GM19467 (cell line): ENCODE measurements at regions not wholly inside any gene's neighbourhood (a gene's known extent, or its start where the extent isn't known, plus 50 kb on each side); places are given as distances from the start of the nearest gene placed in this dataset.
"Not testable (repeated sequence)": the region's sequence is repeated elsewhere in the genome, so short reads cannot be mapped to it uniquely, and the experiment has no call there.

Source experiments
- ATAC-seq: cut with Tn5 transposase; IDR thresholded peaks from one replicate; pipeline ENCODE4 v1.9.1; 2021; ENCODE audit warnings: mild to moderate bottlenecking, moderate library complexity; ENCODE audit not compliant: unreplicated experiment

GRCh38 chr9:31848505-31849285 lies 535.7 kb upstream of the ACO1 start:
- no peak for ATAC-seq

- no peak for ATAC-seq
Observed at GRCh38 chr9:31854187-31854586, 530.3 kb upstream of the ACO1 start.

DNA sequence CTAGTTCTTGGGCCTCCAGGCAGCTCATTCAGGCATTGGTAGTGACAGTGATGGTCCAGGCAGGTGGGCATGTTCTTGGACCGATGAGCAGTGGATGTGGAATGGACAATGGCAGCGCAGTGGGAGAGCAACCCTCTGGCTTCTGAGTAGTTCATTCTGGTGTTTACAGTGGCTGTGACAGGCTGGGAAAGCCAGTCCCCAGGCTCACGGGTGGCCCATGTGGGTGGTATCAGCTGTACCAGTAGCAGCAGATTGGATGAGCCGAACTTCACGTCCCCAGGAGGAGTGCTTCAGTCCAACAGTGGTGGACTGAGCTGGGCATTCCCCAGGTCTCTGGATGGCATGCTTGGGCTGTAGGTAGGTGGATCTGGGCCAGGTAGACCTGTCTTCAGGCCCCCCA lies 515.6 kb upstream of the ACO1 start:
- no peak for ATAC-seq

- no peak for ATAC-seq
Observed at GRCh38 chr9:31870276-31870675, 514.2 kb upstream of the ACO1 start.

- no peak for ATAC-seq
Observed at GRCh38 chr9:31873722-31874121, 510.7 kb upstream of the ACO1 start.

DNA sequence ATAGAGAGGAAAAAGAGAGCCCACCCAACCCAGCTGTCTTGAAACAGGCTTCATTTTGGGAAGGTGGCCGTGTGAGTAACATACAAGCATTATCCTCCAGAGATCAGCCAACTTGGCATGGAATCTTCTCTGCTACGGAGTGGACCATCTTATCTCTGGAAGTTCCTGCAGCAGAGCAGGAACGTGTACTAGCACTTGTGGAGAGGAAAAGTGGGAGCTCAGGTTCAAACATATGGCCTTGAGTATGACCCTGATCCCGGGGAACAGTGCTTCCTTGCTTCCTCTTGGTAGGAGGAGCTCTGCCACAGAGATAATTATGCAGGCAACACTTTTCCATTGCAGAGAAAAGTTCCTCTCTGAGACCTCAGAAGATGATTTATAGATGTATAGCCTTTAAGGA lies 490.4 kb upstream of the ACO1 start:
- ATAC-seq = no peak

DNA sequence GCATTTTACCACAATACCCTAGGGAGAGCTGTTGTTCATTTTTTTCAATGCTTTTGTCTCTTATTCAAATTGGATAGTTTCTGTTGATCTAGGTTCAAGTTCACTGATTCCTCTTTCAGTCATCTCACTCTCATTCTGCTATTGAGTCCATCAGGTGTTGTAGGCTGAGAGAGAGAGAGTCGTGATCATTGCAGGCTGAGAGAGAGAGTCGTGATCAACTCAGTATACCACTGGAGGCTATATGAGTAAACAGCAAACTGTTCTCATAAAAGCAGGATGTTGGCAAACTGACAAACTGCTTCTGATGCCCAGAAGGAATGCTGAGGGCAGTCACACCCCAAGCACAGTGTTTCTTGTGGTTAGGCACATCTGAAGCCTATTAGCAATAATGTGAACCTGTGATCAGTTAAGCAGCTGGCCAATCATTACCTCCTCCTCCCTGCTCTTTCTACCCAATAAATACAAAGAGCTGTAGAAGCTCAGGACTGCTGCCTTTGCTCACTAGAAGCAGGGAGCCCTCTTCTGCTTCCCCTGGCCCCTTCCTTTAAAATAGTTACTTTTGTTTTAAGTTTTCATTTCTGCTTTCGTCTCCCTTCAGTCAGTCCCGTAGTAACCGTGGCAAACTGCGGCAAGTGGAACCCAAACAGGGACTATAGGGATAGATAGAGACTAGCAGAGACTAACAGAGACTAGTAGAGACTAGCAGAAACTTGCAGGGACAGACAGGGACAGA lies 476.1 kb upstream of the ACO1 start:
- ATAC-seq = peak; percentile 88

DNA sequence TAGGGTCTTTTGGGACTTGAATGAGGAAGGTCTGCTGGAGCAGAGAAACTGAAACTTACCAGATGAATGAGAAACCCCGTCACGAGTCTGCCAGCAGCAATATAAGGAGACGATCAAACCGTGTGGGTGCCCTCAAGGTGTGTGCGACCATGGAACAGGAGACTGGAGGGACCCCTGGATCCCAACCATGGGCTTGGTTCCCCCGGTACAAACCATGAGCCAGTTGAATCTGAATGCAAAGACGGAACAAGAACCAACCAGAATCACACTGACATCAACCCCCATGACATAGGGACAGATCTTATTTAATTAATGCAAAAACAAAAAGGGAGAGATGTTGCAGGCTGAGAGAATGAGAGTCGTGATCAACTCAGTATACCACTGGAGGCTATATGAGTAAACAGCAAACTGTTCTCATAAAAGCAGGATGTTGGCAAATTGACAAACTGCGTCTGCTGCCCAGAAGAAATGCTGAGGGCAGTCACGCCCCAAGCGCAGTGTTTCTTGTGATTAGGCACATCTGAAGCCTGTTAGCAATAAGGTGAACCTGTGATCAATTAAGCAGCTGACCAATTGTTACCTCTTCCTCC lies 475.5 kb upstream of the ACO1 start:
- ATAC-seq = peak; percentile 34

DNA sequence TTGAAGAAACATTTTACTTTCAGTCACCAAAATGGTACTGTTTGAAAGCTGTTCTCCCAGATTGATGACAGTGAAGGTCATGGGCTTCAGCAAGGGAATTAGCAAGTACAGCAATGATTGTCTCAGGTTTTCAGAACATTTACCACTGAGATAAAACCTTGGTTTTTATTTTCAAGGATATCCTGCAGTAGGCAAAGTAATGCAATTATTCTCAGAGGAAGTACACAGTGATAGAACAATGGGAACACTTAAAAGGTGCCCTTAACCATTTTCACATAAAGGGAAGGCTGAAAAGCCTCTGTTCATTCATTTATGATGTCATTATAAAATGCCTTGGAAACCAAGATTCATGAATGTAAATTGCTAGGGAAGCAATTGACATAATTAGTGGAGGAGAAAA lies 471.8 kb upstream of the ACO1 start:
- ATAC-seq = no peak

- ATAC-seq = no peak
Observed at GRCh38 chr9:31916591-31917241, 467.7 kb upstream of the ACO1 start.

- not testable (repeated sequence) for ATAC-seq
Observed at GRCh38 chr9:31937737-31938136, 446.7 kb upstream of the ACO1 start.

GRCh38 chr9:31950756-31951155 lies 433.7 kb upstream of the ACO1 start:
- no peak for ATAC-seq

GRCh38 chr9:31958572-31958971 lies 425.9 kb upstream of the ACO1 start:
- no peak for ATAC-seq

DNA sequence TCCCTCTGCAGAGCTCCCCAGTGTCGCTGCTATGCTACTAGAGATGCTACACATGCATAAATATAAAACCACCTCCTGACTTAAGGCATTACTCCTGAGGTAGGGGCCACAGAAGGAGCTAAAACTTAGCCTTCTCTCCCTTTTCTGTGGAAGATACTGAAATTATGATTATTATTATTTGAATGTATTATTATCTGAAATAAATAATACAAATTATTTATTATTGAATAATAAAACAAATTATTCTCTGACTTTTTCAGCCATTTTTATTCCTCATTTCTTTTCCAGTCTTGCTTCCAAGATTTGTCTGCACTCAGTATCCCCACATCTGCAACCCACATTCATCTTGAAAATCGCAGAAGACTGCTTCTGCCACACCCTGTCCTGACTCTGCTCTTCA lies 414.9 kb upstream of the ACO1 start:
- no peak for ATAC-seq

GRCh38 chr9:31983895-31984294 lies 400.5 kb upstream of the ACO1 start:
- no peak for ATAC-seq

DNA sequence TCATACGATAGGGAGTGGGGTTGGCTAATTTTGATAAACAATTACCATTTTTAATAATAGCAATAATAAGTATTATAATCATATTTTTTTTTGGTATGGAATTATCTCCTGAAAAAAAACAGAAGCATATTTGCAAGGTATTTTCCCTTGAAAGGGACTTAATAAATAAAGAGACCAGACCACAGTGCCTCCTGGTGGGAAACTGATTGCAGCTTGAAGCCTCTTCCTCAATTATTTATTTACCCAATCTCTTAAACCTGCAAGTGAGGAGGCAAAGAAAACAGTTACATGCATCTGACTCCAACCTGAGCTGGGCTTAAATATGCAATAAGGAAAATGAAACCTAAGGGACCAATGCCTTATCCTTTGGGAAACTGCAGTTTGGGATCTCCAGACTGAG lies 388.1 kb upstream of the ACO1 start:
- ATAC-seq = no peak

DNA sequence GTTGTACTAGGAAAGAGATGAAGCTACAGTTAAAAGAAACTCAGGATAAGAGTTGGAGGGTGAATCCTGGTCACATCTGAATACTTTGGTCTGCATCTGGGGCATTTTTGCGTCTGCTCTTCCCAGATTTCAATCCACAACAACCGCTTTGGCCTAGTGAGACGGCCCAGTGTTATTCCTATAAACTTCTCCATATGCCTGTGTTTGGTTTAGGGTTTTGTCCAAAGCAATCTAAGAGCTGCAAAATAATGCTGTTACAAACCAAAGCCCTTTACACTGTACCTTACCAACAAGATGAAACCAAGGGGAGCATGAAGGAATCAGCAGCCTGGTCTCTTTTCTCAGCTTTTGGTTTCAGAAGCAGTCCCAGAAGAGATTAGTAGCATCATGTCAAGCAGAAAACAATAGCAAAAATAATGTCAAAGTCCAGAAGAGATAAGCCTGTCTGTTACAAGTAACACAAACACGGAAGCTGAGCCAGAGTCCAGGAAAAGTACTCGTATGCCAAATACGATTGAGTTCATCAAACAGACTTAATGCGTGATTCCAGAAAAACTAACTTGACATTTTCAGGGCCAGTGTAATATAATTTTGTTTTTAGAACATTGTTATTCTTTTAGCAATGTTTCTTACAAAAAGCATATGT lies 379.9 kb upstream of the ACO1 start:
- ATAC-seq = no peak

DNA sequence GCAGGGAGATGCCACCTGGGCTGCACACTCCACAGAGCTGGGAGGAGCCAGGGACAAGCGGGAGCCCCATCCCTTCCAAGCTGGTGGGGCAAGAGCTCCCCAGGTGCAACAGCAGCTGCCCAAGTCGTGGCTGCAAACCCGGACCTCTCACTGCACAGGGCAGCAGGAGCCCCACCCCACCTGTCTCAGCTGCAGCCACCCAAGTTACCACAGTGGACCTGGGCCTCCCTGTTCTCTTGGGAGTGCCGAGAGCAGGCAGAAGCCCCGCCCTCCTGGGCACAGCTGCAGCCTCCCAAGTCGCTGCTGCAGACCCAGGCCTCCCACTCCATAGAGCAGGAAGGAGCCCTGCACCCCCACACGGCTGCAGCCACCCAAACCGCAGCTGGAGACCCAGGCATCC lies 374.1 kb upstream of the ACO1 start:
- ATAC-seq = no peak

DNA sequence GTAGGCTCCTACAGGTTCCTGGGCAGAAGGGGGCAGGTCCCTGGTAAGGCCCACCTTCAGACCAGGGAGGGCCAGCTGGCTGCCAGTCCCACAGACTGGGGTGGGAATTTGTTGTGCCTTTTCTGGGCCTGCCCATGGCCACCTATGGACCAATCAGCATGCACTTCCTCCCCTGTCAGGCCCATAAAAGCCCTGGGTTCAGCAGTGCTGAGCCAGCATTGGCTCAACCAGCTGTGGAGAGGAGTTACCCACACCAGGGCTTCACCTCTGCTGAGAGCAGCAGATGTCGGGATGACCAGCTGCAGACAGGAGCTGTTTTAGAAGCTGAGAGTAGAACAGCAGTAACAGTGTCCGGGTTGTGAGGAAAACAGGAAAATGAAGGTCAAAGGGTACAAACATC lies 373.4 kb upstream of the ACO1 start:
- no peak for ATAC-seq

DNA sequence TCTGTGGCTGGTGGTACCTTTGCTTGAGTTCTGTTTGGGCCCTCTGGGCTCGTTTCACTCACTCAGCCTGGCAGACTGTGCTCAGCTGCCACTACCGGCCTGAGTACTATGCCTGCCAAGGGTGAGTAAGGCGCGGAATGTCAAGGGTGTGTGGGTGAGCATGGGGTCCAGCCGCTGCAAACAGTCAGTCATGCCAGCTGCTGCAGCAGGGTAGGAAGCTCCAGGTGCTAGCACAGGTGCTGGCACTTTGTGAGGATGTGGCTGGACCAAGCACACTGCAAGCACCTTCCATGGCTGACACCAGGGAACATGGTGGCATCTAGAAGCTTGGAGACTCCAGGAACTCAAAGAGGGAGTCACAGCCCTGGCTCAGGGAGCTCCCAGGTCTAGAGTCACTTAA lies 368.6 kb upstream of the ACO1 start:
- ATAC-seq = no peak

- ATAC-seq = no peak
Observed at GRCh38 chr9:32045513-32045912, 338.9 kb upstream of the ACO1 start.
